SK-N-SH treated with all-trans-retinoic acid at 6 μM for 48 hours (cell line): ENCODE measurements at regions not wholly inside any gene's neighbourhood (a gene's known extent, or its start where the extent isn't known, plus 50 kb on each side); places are given as distances from the start of the nearest gene placed in this dataset.

Experiments used
- ATAC-seq: fragments of 200-7000 bp; cut with Tn5 transposase; 3 replicates; pipeline ENCODE4 v1.9.1; 2020; ENCODE audit warnings: mild to moderate bottlenecking, moderate library complexity
- ARNTL ChIP-seq: fragments of 450-650 bp; formaldehyde crosslinking; IDR thresholded peaks from 2 replicates; pipeline ENCODE4 v1.5.0; 2020; ENCODE audit warnings: low read depth, mild to moderate bottlenecking, moderate library complexity, borderline replicate concordance
- BACH2 ChIP-seq: fragments of 250-450 bp; sonication (Bioruptor Pico); IDR thresholded peaks from 2 replicates; pipeline ENCODE4 v1.9.0; 2021; ENCODE audit warnings: mild to moderate bottlenecking, borderline replicate concordance
- CREB5 ChIP-seq: fragments of 250-450 bp; sonication (Bioruptor Pico); IDR thresholded peaks from 2 replicates; pipeline ENCODE4 v1.5.1; 2020; ENCODE audit warnings: low read depth, mild to moderate bottlenecking, moderate library complexity
- CSDC2 ChIP-seq: fragments of 250-450 bp; sonication (Bioruptor Pico); IDR thresholded peaks from 2 replicates; pipeline ENCODE4 v1.5.0; 2020; ENCODE audit warnings: mild to moderate bottlenecking, moderate library complexity
- CSRNP3 ChIP-seq: fragments of 250-450 bp; sonication (Bioruptor Pico); IDR thresholded peaks from 2 replicates; pipeline ENCODE4 v1.5.1; 2021; ENCODE audit warnings: mild to moderate bottlenecking, moderate library complexity
- ESRRG ChIP-seq: fragments of 250-450 bp; sonication (Bioruptor Pico); IDR thresholded peaks from 2 replicates; pipeline ENCODE4 v1.6.1; 2021; ENCODE audit warnings: mild to moderate bottlenecking
- GLIS3 ChIP-seq: fragments of 250-450 bp; sonication (Bioruptor Pico); IDR thresholded peaks from 2 replicates; pipeline ENCODE4 v1.5.0; 2020; ENCODE audit warnings: mild to moderate bottlenecking, moderate library complexity
- ISL1 ChIP-seq: fragments of 250-450 bp; sonication (Bioruptor Pico); IDR thresholded peaks from 2 replicates; pipeline ENCODE4 v2.1.2; 2022; ENCODE audit warnings: mild to moderate bottlenecking, moderate library complexity
- OSR1 ChIP-seq: fragments of 250-450 bp; sonication (Bioruptor Pico); IDR thresholded peaks from 2 replicates; pipeline ENCODE4 v1.8.0; 2022; ENCODE audit warnings: moderate library complexity, mild to moderate bottlenecking, inconsistent platforms
- PPARA ChIP-seq: fragments of 250-450 bp; sonication (Bioruptor Pico); IDR thresholded peaks from 2 replicates; pipeline ENCODE4 v1.5.0; 2020; ENCODE audit warnings: mild to moderate bottlenecking, borderline replicate concordance
- RARB ChIP-seq: fragments of 250-450 bp; sonication (Bioruptor Pico); IDR thresholded peaks from 2 replicates; pipeline ENCODE4 v1.8.0; 2021; ENCODE audit warnings: mild to moderate bottlenecking, moderate library complexity
- SNAI2 ChIP-seq: fragments of 250-450 bp; sonication (Bioruptor Pico); IDR thresholded peaks from 2 replicates; pipeline ENCODE4 v1.5.0; 2020; ENCODE audit warnings: mild to moderate bottlenecking, moderate library complexity
- TCF4 ChIP-seq: fragments of 250-450 bp; sonication (Bioruptor Pico); IDR thresholded peaks from 2 replicates; pipeline ENCODE4 v1.8.0; 2021; ENCODE audit warnings: mild to moderate bottlenecking, moderate library complexity, borderline replicate concordance
- TOX ChIP-seq: fragments of 250-450 bp; sonication (Bioruptor Pico); IDR thresholded peaks from 2 replicates; pipeline ENCODE4 v1.8.0; 2021; ENCODE audit warnings: mild to moderate bottlenecking, moderate library complexity, borderline replicate concordance
- TSHZ2 ChIP-seq: fragments of 250-450 bp; sonication (Bioruptor Pico); IDR thresholded peaks from 2 replicates; pipeline ENCODE4 v1.5.0; 2020; ENCODE audit warnings: mild to moderate bottlenecking, moderate library complexity
- ZC3H10 ChIP-seq: fragments of 250-450 bp; sonication (Bioruptor Pico); IDR thresholded peaks from 2 replicates; pipeline ENCODE4 v1.5.1; 2021; ENCODE audit warnings: mild to moderate bottlenecking, moderate library complexity
- ZFP3 ChIP-seq: fragments of 250-450 bp; sonication (Bioruptor Pico); IDR thresholded peaks from 2 replicates; pipeline ENCODE4 v1.5.0; 2020; ENCODE audit warnings: mild to moderate bottlenecking, moderate library complexity
- ZFP30 ChIP-seq: fragments of 450-650 bp; formaldehyde crosslinking; IDR thresholded peaks from 2 replicates; pipeline ENCODE4 v1.5.0; 2022; ENCODE audit warnings: mild to moderate bottlenecking, moderate library complexity
- ZNF565 ChIP-seq: fragments of 450-650 bp; formaldehyde crosslinking; conservative IDR thresholded peaks from 2 replicates; pipeline ENCODE4 v1.5.0; 2020; ENCODE audit warnings: low read depth, mild to moderate bottlenecking, moderate library complexity
- ZNF70 ChIP-seq: fragments of 450-650 bp; formaldehyde crosslinking; IDR thresholded peaks from 2 replicates; pipeline ENCODE4 v1.5.0; 2020; ENCODE audit warnings: mild to moderate bottlenecking, moderate library complexity
- ZNF8 ChIP-seq: fragments of 450-650 bp; formaldehyde crosslinking; IDR thresholded peaks from 2 replicates; pipeline ENCODE4 v1.5.0; 2020; ENCODE audit warnings: mild to moderate bottlenecking, moderate library complexity

GRCh38 chr3:41024031-41024836 is 175.1 kb upstream of the CTNNB1 start:
- no peak for TF ChIP-seq ISL1 (CRISPR knock-in tag)
- no peak for TF ChIP-seq OSR1
- no peak for TF ChIP-seq TCF4
- no peak for ATAC-seq

GRCh38 chr3:41026394-41027177 is 172.7 kb upstream of the CTNNB1 start:
- ATAC-seq, result peak; percentile 20; the same call in 1 of the 3 replicates
- 0 out of 2 replicates have a peak, but pooled peaks have one; percentile 63 for TF ChIP-seq ZFP3
- peak; percentile 51; the same call in 1 of the 2 replicates for TF ChIP-seq TCF4
- TF ChIP-seq ISL1 (CRISPR knock-in tag), result no peak
- TF ChIP-seq TSHZ2 (CRISPR knock-in tag), result peak; percentile 72; the same call in 1 of the 2 replicates
- no peak for TF ChIP-seq ARNTL
- TF ChIP-seq, all 23 proteins: peak for 3

- no peak for TF ChIP-seq CREB5
- no peak for TF ChIP-seq ZNF8 (CRISPR knock-in tag)
- no peak for TF ChIP-seq TCF4
- no peak for TF ChIP-seq ZC3H10 (CRISPR knock-in tag)
- TF ChIP-seq OSR1, result no peak
- TF ChIP-seq RARB (CRISPR knock-in tag), result no peak
- TF ChIP-seq SNAI2, result no peak
- TF ChIP-seq ISL1 (CRISPR knock-in tag), result no peak
- TF ChIP-seq GLIS3, result no peak
- no peak for TF ChIP-seq ZFP30
- no peak for TF ChIP-seq BACH2
- TF ChIP-seq, all 23 proteins: peak for 0
- ATAC-seq, result no peak
Measured at GRCh38 chr3:41029356-41029755, 169.9 kb upstream of the CTNNB1 start.

GRCh38 chr3:41030220-41030619 is 169.1 kb upstream of the CTNNB1 start:
- TF ChIP-seq GLIS3, result no peak
- no peak for TF ChIP-seq ARNTL
- no peak for TF ChIP-seq SNAI2
- TF ChIP-seq RARB (CRISPR knock-in tag), result no peak
- no peak for TF ChIP-seq TOX
- TF ChIP-seq PPARA, result no peak
- TF ChIP-seq ZNF8 (CRISPR knock-in tag), result no peak
- TF ChIP-seq CSRNP3 (CRISPR knock-in tag), result no peak
- TF ChIP-seq ZNF565 (CRISPR knock-in tag), result no peak
- TF ChIP-seq ZC3H10 (CRISPR knock-in tag), result no peak
- no peak for TF ChIP-seq ESRRG (CRISPR knock-in tag)
- no peak for TF ChIP-seq CSDC2 (CRISPR knock-in tag)
- TF ChIP-seq CREB5, result no peak
- no peak for TF ChIP-seq OSR1
- TF ChIP-seq ISL1 (CRISPR knock-in tag), result no peak
- no peak for TF ChIP-seq ZNF70 (CRISPR knock-in tag)

More at GRCh38 chr3:41030220-41030619, 169.1 kb upstream of the CTNNB1 start:
- ATAC-seq, result no peak
